WI38 (cell line): ENCODE measurements at regions not wholly inside any gene's neighbourhood (a gene's known extent, or its start where the extent isn't known, plus 50 kb on each side); places are given as distances from the start of the nearest gene placed in this dataset.

ENCODE experiments used
- H3K4me3 ChIP-seq: 2 replicates; pipeline ENCODE4 v1.5.1; 2011; ENCODE audit warnings: low read depth, mild to moderate bottlenecking, control low read depth, low read length
- TF ChIP-seq, protein P1 (sequence below): IDR thresholded peaks from 2 replicates; pipeline ENCODE4 v1.5.1; 2012; ENCODE audit warnings: low read depth, mild to moderate bottlenecking, control low read depth, low read length

GRCh38 chr22:35197071-35197470 lies 60.2 kb upstream of the HMGXB4 start:
- TF ChIP-seq, protein P1, sequence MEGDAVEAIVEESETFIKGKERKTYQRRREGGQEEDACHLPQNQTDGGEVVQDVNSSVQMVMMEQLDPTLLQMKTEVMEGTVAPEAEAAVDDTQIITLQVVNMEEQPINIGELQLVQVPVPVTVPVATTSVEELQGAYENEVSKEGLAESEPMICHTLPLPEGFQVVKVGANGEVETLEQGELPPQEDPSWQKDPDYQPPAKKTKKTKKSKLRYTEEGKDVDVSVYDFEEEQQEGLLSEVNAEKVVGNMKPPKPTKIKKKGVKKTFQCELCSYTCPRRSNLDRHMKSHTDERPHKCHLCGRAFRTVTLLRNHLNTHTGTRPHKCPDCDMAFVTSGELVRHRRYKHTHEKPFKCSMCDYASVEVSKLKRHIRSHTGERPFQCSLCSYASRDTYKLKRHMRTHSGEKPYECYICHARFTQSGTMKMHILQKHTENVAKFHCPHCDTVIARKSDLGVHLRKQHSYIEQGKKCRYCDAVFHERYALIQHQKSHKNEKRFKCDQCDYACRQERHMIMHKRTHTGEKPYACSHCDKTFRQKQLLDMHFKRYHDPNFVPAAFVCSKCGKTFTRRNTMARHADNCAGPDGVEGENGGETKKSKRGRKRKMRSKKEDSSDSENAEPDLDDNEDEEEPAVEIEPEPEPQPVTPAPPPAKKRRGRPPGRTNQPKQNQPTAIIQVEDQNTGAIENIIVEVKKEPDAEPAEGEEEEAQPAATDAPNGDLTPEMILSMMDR: no peak
- no peak overlapping the region for H3K4me3 ChIP-seq

DNA sequence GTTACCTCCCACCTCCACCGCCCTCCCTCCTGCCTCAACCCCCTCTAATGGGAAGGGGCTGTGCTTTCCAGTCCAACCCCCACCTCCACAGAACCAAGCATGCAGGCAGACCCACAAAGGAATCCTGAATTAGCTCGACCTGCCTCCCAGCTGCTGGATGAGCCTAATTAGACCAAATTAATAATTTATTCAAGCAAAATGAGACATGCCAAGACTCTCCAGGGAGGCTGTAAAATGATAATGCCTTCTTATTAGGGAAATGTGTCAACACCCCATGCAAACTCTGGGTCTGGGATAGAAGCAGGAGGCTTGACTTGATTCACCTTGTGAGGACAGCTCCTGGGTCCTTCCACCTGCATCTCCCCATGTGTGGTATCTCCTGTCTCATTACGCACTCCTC lies 59.4 kb upstream of the HMGXB4 start:
- H3K4me3 ChIP-seq: no peak overlapping the region
- TF ChIP-seq, protein P1: no peak

- TF ChIP-seq, protein P1: no peak
These were observed 58.6 kb upstream of the HMGXB4 start for GRCh38 chr22:35198738-35199137.

DNA sequence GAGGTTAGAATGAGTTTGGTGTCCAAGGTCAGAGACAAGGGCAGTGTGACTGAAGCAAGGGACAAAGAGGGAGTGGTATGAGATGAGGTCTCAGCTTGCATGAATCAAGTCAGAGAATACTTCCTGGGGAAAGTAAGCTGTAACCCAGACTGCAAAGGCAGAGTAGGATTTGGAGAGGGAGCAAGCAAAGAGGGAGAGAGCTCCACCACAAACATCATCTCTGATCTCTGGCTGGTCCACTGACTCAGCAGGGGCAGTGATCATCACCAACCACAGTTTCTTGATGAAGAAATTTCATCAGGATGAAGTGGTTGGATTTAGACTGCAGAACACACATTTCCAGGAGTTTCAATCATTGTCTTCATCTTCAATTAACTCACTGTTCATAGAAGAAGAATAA lies 54.9 kb upstream of the HMGXB4 start:
- TF ChIP-seq, protein P1: no peak
- no peak overlapping the region for H3K4me3 ChIP-seq

More at GRCh38 chr22:35198738-35199137, 58.6 kb upstream of the HMGXB4 start:
- no peak overlapping the region for H3K4me3 ChIP-seq

DNA sequence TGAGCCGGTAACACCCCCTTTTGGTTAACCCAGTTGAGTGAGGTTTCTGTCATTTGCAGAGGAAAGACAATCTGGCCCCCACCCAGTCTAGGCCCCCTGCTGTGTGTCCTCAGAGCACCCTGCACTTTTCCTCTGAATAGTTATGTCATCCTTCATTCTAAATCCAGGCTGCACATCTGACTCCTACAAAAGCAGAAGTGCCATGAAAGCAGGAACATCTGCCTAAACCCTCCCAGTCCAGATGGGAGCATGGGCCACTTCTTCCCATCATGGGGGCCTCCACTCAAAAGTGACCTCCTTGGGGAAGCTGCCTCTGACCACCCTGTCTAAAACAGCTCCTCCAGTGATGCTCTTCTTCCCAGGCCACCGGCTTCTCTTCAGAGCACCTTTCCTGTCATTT lies 53.7 kb upstream of the HMGXB4 start:
- TF ChIP-seq, protein P1: no peak
- no peak overlapping the region for H3K4me3 ChIP-seq

DNA sequence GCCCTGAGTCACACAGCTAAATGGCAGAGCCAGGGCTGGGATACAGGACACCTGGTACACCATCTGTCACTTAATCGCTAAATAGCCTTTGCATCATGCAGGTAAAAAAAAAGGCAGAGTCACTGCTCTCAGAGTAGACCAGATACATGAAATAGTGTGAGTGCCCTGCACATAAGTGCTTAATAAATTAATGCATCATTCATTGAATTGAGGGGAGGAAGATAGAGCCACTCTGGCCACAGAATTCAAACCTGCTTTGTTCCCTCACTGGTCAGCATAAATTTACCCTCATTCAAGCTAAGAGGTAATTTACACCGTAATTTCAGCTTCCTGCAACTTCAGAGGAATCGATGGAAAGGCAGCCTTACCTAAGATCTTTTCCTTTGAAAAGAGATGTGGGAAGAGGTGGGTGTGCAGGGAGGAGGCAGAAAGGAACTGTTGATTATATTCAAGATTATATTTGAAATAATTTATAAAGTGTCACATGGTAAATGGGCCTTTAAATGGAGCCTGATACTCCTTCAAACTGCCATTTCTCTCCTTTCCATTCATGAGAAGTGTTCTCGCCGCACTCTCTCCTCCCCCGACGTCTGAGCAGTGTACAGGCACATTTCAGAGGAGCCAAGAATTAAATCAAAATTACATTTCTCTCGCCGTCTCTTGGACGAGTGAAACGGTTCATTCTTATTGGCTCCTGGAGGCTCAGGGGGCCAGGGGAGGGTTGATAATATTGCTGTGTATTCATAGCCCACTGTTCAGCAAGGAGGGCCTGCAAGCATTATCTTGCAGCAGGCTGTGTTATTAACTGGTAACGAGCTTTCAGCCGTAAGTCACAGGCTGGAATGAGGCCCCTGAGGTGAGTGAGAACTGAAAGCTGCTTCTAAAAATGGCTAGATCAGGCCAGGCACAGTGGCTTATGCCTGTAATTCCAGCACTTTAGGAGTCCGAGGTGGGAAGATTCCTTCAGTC lies 52.2 kb upstream of the HMGXB4 start:
- TF ChIP-seq, protein P1: no peak
- no peak overlapping the region for H3K4me3 ChIP-seq

DNA sequence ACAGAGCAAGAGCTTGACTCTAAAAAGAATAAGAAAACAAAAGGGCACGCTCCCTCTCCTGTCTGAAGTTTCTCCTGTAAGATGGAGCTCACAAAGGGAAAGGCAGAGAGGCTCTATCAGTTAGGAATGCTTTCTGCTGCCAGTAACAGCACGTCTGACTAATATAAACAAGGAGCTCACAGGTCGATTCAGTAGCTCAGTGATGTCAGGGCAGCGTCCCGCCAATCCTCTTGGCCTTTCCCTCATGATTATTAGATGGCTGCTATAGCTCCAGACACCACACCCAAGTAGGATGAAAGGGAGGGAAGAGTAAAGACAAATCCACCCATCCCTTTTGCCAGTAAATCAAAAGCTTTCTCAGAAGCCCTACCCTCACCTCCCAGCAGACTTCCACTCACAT lies 51.3 kb upstream of the HMGXB4 start:
- TF ChIP-seq, protein P1: no peak
- no peak overlapping the region for H3K4me3 ChIP-seq
